NCI-H1694 treated with DMSO at 0.1 percent for 48 hours (cell line): ENCODE measurements at regions not wholly inside any gene's neighbourhood (a gene's known extent, or its start where the extent isn't known, plus 50 kb on each side); places are given as distances from the start of the nearest gene placed in this dataset.
"Not testable (repeated sequence)": the region's sequence is repeated elsewhere in the genome, so short reads cannot be mapped to it uniquely, and the experiment has no call there.

Experiments
- DNase-seq: peaks from one replicate; lab custom pipeline; 2025; lab: John Stamatoyannopoulos, UW

GRCh38 chr15:83335542-83335941 is 51.1 kb upstream of the BNC1 start:
- not testable (repeated sequence) for DNase-seq

- DNase-seq: no peak
These were observed 54.9 kb upstream of the BNC1 start for GRCh38 chr15:83339396-83339795.

- no peak for DNase-seq
These were observed 55.6 kb upstream of the BNC1 start for GRCh38 chr15:83340087-83340486.

GRCh38 chr15:83346342-83346741 is 61.9 kb upstream of the BNC1 start:
- no peak for DNase-seq

- DNase-seq: no peak
These were observed 67.7 kb upstream of the BNC1 start for GRCh38 chr15:83352119-83352518.

- DNase-seq: no peak
These were observed 72.3 kb upstream of the BNC1 start for GRCh38 chr15:83356501-83357399.

GRCh38 chr15:83358972-83359564 is 74.6 kb upstream of the BNC1 start:
- no peak for DNase-seq

GRCh38 chr15:83362706-83363105 is 78.2 kb upstream of the BNC1 start:
- no peak for DNase-seq

GRCh38 chr15:83364501-83364900 is 80.0 kb upstream of the BNC1 start:
- no peak for DNase-seq

- DNase-seq: no peak
These were observed 81.0 kb upstream of the BNC1 start for GRCh38 chr15:83365370-83365938.

- peak; percentile 8 for DNase-seq
These were observed 74.7 kb upstream of the SH3GL3 start for GRCh38 chr15:83372434-83372891.

GRCh38 chr15:83378921-83379578 is 68.1 kb upstream of the SH3GL3 start:
- no peak for DNase-seq

- no peak for DNase-seq
These were observed 67.6 kb upstream of the SH3GL3 start for GRCh38 chr15:83379579-83379959.

- DNase-seq: no peak
These were observed 67.1 kb upstream of the SH3GL3 start for GRCh38 chr15:83380059-83380458.

GRCh38 chr15:83380682-83381081 is 66.5 kb upstream of the SH3GL3 start:
- DNase-seq: no peak

GRCh38 chr15:83383608-83384139 is 63.5 kb upstream of the SH3GL3 start:
- DNase-seq: not testable (repeated sequence)

- no peak for DNase-seq
These were observed 51.0 kb upstream of the SH3GL3 start for GRCh38 chr15:83396101-83396500.
